Skeletal muscle cell (primary cell): ENCODE measurements at regions not wholly inside any gene's neighbourhood (a gene's known extent, or its start where the extent isn't known, plus 50 kb on each side); places are given as distances from the start of the nearest gene placed in this dataset.

Experiments
- DNase-seq: peaks from one replicate; pipeline ENCODE4 v3.0.0-alpha.2; 2010; ENCODE audit warnings: low read depth
- H3K4me3 ChIP-seq: 2 replicates; pipeline ENCODE4 v1.5.1; 2011; ENCODE audit warnings: low read depth, mild to moderate bottlenecking, control low read depth, low read length, moderate library complexity

GRCh38 chr12:116423094-116423493, 136.1 kb upstream of the MAP1LC3B2 start:
- DNase-seq: peak; percentile 62
- no peak overlapping the region for H3K4me3 ChIP-seq

GRCh38 chr12:116425256-116426193, 133.7 kb upstream of the MAP1LC3B2 start:
- H3K4me3 ChIP-seq: no peak overlapping the region
- no peak for DNase-seq

GRCh38 chr12:116426391-116427136, 132.6 kb upstream of the MAP1LC3B2 start:
- peak; percentile 98 for DNase-seq

GRCh38 chr12:116427200-116427930, 131.8 kb upstream of the MAP1LC3B2 start:
- H3K4me3 ChIP-seq: no peak overlapping the region
- DNase-seq: no peak

More at GRCh38 chr12:116426391-116427136, 132.6 kb upstream of the MAP1LC3B2 start:
- H3K4me3 ChIP-seq: no peak overlapping the region

- no peak for DNase-seq
- H3K4me3 ChIP-seq: no peak overlapping the region
Observed at GRCh38 chr12:116429826-116430360, 129.3 kb upstream of the MAP1LC3B2 start.

GRCh38 chr12:116430911-116431565, 128.1 kb upstream of the MAP1LC3B2 start:
- no peak for DNase-seq

GRCh38 chr12:116431677-116432300, 127.4 kb upstream of the MAP1LC3B2 start:
- no peak overlapping the region for H3K4me3 ChIP-seq
- DNase-seq: no peak

More at GRCh38 chr12:116430911-116431565, 128.1 kb upstream of the MAP1LC3B2 start:
- no peak overlapping the region for H3K4me3 ChIP-seq

GRCh38 chr12:116432314-116432750, 126.8 kb upstream of the MAP1LC3B2 start:
- no peak overlapping the region for H3K4me3 ChIP-seq
- peak; percentile 50 for DNase-seq

GRCh38 chr12:116433249-116433648, 125.9 kb upstream of the MAP1LC3B2 start:
- no peak overlapping the region for H3K4me3 ChIP-seq
- DNase-seq: no peak

GRCh38 chr12:116434155-116435011, 124.8 kb upstream of the MAP1LC3B2 start:
- H3K4me3 ChIP-seq: peak overlapping the region; percentile 53
- peak; percentile 78 for DNase-seq

- no peak overlapping the region for H3K4me3 ChIP-seq
- DNase-seq: no peak
Observed at GRCh38 chr12:116435984-116436383, 123.2 kb upstream of the MAP1LC3B2 start.

- DNase-seq: no peak
- H3K4me3 ChIP-seq: no peak overlapping the region
Observed at GRCh38 chr12:116436561-116437249, 122.5 kb upstream of the MAP1LC3B2 start.

- no peak overlapping the region for H3K4me3 ChIP-seq
- no peak for DNase-seq
Observed at GRCh38 chr12:116441292-116441691, 117.9 kb upstream of the MAP1LC3B2 start.

GRCh38 chr12:116442304-116442703, 116.9 kb upstream of the MAP1LC3B2 start:
- H3K4me3 ChIP-seq: no peak overlapping the region
- no peak for DNase-seq

GRCh38 chr12:116442946-116443345, 116.2 kb upstream of the MAP1LC3B2 start:
- no peak overlapping the region for H3K4me3 ChIP-seq
- no peak for DNase-seq

- no peak overlapping the region for H3K4me3 ChIP-seq
- no peak for DNase-seq
Observed at GRCh38 chr12:116443821-116444589, 115.2 kb upstream of the MAP1LC3B2 start.
